ENCODE measurements at regions not wholly inside any gene's neighbourhood (a gene's known extent, or its start where the extent isn't known, plus 50 kb on each side); places are given as distances from the start of the nearest gene placed in this dataset.
"Not testable (repeated sequence)": the region's sequence is repeated elsewhere in the genome, so short reads cannot be mapped to it uniquely, and the experiment has no call there.

GRCh38 chr1:223899775-223900174 is 54.0 kb upstream of the TP53BP2 start:
- TF ChIP-seq, protein P1, sequence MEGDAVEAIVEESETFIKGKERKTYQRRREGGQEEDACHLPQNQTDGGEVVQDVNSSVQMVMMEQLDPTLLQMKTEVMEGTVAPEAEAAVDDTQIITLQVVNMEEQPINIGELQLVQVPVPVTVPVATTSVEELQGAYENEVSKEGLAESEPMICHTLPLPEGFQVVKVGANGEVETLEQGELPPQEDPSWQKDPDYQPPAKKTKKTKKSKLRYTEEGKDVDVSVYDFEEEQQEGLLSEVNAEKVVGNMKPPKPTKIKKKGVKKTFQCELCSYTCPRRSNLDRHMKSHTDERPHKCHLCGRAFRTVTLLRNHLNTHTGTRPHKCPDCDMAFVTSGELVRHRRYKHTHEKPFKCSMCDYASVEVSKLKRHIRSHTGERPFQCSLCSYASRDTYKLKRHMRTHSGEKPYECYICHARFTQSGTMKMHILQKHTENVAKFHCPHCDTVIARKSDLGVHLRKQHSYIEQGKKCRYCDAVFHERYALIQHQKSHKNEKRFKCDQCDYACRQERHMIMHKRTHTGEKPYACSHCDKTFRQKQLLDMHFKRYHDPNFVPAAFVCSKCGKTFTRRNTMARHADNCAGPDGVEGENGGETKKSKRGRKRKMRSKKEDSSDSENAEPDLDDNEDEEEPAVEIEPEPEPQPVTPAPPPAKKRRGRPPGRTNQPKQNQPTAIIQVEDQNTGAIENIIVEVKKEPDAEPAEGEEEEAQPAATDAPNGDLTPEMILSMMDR (IDR thresholded peaks at IDR 0.05): not testable (repeated sequence)
- TF ChIP-seq POLR2A, EP300, POLR2AphosphoS5 (IDR thresholded peaks at IDR 0.05): not testable (repeated sequence)
